ENCODE measurements at regions not wholly inside any gene's neighbourhood (a gene's known extent, or its start where the extent isn't known, plus 50 kb on each side); places are given as distances from the start of the nearest gene placed in this dataset.
A peak's percentile ranks its signal among the peaks of the same experiment; 100 is the strongest.

DNA sequence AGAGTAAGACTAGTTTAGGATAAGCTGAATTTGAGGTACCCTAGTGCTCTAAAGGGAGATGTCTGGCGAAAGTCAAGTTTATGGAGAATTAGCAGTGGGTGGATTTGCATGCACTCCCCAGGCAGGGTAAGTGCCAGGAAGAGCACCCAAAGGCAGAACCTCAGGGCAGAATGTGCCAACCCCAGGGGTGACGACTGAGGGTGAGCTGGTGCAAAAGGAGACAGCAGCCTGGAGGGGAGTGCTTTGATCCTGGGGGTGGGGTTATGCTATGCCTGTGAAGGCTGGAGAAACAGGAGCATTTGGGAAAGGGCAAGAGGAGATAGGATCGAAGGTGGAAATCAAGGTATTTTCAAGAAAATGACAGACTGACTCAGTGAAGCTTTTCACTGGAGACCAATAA is 208.5 kb upstream of the PDE10A start:
- DNase-seq = no peak

DNA sequence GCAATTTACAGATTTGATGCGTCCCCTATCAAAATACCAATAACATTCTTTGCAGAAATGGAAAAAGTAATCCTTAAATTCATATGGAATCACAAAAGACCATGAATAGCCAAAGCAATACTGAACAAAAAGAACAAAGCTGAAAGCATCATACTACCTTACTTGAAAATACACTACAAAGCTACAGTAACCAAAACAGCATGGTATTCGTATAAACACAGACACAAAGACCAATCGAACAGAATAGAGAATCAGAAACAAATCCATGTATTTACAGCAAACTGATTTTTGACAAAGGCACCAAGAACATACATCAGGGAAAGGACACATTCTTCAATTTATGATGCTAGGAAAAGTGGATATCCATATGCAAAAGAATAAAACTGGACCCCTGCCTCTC is 206.5 kb upstream of the PDE10A start:
- no peak for DNase-seq

DNA sequence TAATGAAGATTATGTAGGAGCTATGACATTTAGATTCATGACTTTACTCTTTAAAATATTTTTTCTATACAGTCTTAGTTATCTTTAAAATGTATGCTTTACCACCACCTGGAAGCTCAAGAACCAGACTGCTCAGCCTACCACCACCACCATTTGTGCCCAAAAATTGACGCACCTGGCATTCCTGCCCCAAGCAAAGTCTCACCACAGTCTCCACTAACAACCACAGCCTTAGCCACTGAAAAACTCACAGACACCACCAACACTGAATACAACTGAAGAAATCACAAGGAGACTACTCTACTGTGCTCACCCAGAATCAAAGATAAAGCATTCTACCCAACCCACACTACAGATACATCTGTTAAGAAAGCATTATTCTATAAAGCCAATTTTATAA is 201.9 kb upstream of the PDE10A start:
- DNase-seq = no peak

DNA sequence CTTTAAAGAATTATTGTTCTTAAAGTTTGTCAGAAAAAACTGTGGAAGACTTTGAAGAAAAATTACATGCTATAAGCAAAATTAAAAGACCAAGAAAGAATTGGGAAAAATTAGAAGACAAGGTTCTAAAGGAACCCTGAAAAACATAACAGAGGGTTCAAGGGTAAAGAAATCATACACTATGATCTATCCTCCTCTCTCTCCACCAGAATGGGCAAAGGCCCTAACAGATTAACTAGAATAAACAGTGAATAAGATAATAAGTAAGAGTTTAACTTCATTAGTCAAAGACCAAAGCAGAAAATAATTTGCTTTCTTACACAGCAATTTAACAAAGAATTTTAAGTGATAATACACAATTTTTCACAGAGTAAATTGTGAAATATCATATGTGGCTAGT is 201.2 kb upstream of the PDE10A start:
- DNase-seq = no peak

DNA sequence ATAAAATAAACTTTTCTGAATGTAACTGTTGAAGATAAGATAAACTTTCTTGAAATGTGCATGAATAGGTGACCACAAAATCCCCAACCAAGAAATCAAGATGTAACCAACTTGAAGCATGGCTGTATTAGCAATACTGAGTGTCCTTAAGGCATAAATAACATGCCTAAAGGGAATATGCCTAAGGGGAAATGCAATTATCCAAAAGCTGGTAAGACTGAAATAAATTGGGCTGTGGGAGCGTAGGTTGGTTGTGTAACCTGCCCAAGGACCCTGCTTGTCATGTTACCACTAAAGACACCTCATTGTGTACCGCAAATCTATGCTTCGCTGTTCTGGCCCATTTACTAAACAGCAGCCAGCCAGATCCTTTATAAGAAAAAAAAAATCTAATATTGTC is 200.8 kb upstream of the PDE10A start:
- DNase-seq = no peak

DNA sequence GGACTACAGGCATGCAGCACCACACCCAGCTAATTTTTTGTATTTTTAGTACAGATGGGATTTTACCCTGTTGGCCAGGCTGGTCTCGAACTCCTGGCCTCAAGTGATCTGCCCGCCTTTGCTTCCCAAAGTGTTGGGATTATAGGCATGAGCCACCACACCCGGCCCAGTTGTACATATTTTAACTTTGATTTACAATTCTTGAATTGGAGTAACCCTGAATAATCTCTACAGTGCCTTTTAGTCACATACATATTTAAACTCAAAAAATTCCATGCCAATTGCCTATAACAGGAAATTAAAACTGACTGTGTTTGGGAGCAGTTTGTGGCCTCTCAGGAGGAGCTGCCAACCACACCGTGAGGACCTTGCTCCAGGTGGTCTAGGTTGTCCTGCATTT is 199.8 kb upstream of the PDE10A start:
- no peak for DNase-seq

DNA sequence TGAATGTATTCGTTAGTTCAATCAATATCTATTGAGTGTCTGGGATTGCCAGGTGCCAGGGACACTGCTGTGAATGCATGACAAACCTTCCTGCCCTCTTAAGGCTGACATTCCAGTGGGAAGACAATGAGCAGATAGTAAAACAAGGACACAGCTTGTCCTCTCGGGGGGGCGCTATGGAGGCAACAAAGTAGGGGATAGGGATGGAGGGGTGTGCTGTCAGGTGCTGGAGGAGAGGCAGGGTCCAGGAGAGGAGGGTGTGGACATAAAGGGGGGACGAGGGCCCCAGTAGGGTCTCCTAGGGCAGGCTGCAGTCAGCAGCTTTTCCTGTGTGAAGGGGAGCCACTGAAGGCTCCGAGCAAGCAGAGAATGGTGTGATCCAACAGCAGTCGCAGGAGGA is 198.2 kb upstream of the PDE10A start:
- DNase-seq = no peak

DNA sequence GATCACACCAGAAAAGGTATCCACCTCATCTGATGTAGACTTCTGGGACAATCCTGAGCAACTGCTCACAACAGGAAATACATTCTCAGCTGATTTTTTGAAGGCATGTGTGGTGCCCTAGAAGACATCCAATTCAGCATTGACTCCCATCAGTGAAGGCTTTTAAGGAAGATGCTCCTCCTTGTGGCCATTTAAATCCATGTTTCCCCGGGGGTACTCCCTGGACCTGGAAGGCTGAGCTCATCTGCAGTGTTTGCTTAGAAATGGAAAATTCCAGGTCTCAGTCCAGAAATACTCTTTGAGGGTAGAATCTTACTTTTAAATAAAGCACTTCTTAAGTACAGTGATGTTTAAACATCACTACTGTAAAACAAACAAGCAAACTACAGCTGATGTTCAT is 195.5 kb upstream of the PDE10A start:
- no peak for DNase-seq

DNA sequence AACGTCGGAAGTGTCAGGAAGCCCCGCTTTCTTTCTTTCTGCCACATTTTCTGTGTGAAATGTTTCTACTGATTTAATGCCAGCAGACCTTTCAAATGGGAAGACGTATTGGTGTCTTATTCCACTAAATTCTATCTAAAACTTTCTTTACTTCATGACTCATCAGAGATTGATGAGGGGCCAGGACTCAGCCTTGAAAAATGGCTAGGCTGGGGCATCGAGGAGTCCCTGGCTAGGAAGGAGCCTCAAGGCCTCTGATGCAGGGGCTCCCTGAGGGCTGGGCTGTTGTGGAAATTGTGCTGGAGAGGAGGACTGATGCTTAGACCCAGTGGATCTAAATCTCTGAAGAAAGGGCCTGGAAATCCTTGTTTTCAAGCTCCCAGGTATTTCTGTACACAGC is 192.8 kb upstream of the PDE10A start:
- no peak for DNase-seq

DNA sequence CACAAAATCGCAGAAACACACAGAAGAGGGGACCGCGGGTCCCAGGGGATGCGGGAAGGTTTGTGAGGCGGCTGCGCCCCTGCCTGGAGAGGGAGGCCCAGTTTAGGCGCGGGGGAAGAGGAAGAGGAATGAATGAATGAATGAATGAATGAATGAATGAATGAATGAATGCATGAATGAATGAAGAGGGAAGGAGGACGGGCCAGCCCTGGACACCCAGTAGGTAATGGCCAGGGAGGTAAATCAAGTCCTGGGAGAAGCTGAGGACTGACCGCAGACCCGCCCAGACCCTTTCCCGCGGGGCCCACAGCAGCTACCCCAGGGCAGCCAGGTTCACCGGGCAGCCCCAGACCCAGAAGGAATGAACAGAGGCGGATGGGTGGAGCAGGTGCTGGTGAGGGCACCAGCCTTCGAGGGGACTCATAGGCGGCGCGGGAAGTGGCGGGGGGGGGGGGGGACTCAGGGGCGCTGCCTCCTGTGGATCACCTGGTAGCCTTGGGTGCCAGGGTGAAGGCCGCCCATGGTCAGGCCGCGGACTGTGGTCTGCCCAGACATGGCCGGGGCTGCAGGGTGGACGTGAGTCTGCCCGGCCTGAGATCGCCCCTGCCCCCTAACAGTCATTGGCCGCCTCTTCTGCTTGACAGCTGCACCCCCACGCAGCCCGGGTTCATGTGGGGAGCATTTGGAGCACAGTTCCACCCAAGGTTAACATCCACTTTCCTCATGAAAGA is 192.0 kb upstream of the PDE10A start:
- no peak for DNase-seq

DNA sequence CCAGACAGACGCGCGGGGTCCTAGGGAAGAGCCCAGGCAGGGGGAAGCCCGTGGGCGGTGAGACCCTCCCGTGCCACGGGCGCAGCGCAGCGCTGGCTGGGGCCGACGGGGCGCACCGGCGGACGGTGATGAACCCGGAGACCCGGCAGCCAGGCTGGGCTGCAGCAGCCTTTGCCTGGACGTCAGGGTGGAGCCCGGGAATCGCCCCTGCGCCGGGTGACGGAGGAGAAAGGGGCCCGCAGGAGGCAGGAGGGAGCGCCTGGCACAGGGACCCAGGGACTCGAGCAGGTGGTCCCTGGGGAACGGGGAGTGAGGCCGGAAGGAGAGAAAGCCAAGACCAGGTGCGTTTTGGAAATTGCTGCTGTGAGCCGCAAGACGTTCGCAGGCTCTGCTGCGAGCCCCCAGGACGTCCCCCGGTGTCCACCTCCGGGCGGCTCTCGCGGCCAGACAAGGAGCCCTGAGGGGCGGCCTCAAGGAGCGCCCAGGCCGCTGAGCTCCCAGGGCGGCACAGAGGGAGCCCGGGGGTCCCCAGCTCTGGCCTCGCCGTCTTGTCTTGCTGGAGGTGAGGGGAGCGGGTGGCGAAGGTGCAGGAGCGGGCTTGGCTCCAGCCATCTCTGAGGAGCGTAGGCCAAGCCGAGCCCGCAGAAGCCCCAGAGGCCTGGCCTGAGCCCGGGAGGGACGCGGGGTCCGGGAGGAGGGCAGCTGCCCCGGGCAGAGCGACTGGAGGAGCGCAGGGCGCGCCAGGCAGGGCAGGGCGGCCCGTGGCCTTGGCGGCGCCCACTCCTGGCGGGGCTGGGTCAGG is 191.2 kb upstream of the PDE10A start:
- no peak for DNase-seq

DNA sequence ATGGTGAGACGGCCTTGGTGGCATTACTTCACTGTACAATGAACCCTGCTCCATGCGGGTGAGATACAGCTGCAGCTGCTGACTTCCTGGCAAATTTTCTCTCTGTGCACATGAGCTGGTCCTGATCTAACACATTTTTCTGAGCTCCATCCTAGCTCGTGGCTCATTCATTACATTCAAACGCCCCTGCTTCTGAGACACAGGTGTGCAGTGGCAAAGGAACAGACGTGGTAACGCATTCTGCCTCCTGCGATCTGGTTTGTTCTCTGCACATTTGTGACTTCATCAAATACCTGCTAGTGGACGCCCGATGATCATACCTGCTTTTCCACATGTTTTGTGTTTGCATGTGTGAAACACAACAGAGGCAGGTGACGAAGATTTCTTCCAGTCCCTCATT is 189.6 kb upstream of the PDE10A start:
- DNase-seq = no peak

DNA sequence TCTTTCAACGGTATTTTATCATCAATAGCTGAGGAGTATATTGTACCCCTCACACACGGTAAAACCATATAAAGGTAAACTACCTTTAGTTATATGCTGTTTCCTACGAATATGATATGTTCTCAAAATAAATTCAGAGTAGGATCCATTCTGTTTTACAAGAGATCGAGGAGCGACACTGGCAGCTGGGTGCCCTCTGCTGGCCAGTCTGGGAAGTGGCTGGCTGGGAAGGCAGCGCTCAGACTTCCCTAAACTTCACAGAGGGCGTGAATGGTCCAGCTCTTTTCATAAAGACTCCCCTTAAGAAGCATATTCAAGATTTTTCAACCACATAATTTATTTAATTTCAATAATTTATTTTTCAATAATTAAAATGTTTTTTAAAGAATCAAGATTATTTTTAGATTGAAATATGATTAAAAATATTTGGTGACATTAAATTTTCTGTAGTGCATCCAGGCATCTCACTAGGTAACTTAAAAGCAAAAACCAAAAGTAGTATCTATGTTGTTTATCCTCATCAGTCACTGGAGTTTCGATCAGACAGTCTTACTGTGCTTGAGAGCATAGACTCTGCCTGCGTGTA is 187.5 kb upstream of the PDE10A start:
- peak; percentile 62 for DNase-seq

DNA sequence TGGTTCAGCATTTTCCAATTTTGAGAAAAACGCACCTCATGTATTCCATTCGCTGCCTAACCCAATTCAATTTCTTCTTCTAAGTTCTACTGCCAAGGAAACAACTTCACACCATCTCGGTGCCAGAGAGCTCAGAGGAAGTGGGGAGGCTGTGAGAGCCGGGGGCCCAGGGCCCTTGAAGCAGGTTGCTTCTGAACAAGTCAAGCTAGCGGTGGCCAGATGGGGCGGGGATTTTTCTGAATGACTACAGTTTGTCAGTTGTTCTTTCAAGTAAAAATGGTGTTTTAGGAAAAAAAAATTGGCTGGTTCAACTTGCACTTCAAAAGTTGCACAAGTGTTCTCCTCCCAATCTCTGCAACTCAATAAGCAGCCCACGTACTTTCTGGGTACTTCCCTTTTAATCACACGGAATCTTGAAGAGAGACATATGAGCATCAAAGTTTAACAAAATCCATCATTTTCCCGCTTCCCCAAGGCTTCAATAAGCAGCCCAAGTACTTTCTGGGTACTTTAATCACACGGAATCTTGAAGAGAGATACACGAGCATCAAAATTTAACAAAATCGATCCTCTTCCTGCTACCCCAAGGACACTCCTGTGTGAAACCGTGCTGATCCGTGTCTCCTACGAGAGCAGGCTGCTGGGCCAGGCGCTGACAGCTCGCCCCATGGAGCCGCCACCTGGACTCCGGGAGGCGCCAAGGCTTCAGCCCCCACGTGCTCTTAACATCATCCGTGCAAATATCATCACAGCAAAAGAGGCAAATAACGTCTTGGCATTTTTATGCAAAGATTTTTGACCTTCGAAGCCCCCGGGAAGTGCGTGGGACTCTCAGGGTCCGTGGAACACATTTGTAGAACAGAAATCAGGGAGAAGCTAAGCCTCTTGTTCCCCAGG is 186.7 kb upstream of the PDE10A start:
- no peak for DNase-seq

DNA sequence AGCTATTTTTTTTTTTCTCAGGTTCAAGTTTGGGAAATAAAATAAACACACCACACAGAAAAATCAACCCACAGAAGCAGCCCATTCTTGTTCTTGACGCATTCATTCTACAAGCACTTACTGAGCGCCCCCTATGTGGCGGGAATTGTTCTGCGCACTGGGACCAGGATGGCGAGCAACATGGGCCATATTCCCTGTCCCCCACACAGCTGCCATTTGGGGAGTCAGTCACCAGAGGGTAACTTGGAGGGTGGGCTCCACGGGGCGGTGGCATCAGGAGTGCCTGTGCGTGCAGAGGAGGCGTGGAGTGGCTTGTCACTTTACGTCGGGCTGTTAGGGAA is 185.0 kb upstream of the PDE10A start:
- DNase-seq = no peak

DNA sequence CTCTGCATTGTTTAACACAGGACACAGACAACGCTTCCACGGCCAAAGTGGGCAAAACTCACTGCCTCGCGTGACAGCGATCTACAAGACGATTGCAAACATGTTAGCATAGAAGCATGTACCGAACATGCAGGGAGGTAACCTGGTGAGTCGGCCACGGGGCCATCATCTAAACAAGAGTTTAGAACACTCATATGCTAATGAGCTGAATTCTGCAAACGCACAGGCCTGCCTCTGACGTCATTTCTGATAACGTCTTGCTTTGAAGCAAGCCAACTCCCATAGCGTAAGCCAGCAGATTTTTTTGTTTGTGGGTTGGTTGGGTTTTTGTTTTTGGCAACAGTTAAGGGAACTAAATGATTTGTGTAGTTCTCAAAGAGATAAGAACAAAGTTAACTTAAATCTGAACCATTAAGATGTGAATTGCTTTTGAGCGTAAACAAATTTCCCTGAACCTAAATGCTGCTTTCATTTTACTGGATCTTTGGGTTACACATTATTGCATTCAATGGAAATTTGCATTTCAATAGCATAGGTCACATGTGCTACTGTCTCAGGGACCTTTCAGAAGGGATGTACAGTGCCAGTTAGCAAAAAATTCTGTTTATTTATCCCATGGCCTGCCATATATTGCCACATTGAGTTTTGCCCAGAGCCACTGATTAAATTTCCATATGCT is 184.5 kb upstream of the PDE10A start:
- DNase-seq = no peak

DNA sequence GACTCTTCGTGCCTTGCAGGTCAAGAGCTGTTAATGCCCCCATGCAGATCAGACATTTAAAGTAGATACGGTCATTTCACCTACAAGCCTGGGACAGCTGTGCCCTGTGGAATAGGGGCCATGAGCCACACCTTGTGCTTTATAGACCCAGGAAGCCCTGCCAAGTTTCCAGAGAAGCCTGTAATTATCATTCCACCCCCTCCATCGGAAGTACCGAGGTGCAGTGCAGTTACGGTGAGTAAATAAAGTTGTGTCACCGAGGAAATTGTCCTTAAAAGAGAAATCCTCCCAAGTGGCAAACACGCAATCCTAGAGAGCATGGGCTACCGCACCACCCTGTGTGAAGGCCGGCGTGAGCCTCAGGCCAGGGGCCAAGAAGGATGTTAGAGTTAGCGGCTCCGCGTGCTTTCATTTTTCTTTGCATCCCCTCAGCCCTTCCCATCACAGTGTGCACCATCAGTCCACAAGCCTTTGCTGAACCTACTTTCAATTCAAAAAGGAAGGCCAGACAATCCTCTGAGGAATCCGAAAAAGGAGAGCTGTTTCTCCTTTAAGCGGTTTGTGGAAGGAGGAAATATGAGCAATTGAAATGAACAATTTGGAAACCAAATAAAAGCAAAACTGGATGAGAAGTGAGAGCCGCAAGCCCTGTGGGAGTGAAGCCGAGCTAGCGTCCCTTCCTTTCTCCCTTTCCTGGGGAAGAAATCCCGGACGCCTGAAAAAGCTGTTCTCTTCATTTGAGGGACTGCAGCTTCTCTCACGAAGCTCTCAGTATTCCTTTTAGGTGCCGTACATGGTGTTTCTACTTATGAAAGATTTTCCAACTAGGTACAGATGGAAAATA is 183.3 kb upstream of the PDE10A start:
- DNase-seq = no peak

DNA sequence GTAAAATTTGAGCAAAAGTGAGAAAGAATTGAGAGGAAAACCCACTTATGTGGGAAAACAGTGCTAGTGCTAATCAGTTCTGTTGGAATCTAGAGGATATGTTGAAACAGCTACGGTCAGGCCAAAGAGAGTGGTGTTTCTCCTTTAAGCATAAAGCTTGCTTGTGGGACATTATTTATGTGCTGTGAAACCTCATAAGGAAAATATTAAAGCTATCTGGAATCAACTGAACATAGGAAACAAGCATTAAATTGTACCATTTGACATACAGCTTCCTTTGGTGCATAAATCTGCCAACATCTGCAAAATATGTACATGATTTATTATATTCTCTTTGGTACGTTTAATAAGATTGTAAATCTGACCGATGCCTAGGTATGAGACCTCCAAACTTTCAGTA is 182.5 kb upstream of the PDE10A start:
- no peak for DNase-seq

DNA sequence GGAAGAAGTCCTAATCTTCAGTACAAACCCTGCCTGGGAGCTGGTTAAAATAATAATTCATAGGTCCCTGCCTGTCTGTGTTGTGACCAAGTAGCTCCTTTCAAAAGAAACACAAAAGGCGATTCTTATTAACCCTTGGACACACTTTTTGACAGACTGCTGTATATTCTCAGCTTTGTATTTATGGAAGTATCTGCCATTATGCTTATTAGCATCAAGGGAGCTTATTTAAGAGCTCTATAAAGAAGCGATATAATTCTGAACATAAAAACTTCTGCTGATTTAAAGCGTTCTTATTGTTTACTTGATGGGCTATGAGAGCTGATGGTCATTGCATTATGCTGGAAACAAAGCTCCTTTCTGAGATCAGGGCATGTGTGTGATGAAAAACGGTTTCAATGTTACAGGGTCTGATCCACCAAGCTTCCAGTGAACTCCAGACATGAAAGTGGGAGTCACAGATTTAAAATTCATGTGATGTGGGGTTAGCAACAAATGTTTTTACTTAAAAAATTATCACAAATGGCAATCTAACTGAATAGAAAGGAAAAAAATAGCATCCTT is 181.8 kb upstream of the PDE10A start:
- no peak for DNase-seq

DNA sequence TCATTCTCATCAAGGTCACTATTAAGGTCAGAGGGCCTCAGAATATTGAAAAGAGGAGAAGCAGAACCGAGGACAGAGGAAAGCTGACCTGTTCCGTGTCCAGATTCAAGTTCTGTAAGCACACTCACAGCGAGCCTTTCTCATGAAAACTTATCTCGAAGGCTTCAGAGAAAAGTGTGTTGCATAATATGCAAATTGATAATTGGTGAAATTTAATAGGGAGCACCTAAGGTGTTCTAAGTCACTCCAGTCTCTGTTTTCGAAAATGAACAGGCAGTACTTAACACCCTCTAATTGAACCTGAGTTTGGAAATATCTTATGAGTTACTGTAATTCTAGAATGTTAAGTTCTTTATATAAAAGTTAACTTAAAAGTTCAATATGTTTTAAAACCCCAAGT is 181.2 kb upstream of the PDE10A start:
- no peak for DNase-seq

DNA sequence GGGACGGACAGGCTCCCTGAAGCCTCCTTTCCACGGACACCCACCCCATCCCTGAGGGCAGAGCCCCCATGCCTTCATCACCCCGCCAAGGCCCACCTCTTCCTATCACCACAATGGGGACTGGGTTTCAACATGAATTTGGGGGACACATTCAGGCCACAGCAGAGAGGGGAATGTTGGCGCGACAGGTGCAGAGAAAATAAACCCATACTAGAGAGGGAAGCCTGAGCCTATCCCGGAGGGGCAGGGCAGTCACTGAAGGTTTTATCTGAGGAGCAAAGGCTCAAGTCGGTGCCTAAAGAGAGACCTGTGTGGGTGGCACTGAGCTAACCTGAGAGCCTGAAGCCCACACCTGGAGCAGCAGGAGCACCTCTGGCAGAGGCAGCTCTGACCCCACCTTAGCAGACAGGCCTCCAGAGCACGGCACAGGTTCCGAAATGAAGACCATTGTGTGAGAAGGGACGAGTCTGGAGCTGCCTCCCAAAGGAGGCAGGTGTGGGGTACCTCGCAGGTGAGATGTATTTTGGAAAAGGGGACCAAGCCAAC is 180.6 kb upstream of the PDE10A start:
- no peak for DNase-seq

Measured in activated naive CD4-positive, alpha-beta T cell treated with Interleukin-2 at 50 U/mL for 16 hours (primary cell).